ENCODE measurements at regions not wholly inside any gene's neighbourhood (a gene's known extent, or its start where the extent isn't known, plus 50 kb on each side); places are given as distances from the start of the nearest gene placed in this dataset.
"Not testable (repeated sequence)": the region's sequence is repeated elsewhere in the genome, so short reads cannot be mapped to it uniquely, and the experiment has no call there.

GRCh38 chr16:73107371-73107770 lies 59.4 kb upstream of the ZFHX3 start:
- TF ChIP-seq CTCF (IDR thresholded peaks at IDR 0.05; ENCODE audit: low read depth, low read length) = no peak
- no peak overlapping the region for H3K4me3 ChIP-seq (ENCODE audit: low read depth, low read length)

- no peak overlapping the region for H3K4me3 ChIP-seq (ENCODE audit: low read depth, low read length)
- no peak for TF ChIP-seq CTCF (IDR thresholded peaks at IDR 0.05; ENCODE audit: low read depth, low read length)
Measured at GRCh38 chr16:73106329-73107034, 58.6 kb upstream of the ZFHX3 start.

- H3K4me3 ChIP-seq (ENCODE audit: low read depth, low read length) = no peak overlapping the region
- TF ChIP-seq CTCF (IDR thresholded peaks at IDR 0.05; ENCODE audit: low read depth, low read length) = no peak
Measured at GRCh38 chr16:73101568-73101967, 53.6 kb upstream of the ZFHX3 start.

GRCh38 chr16:73099601-73100000 lies 51.7 kb upstream of the ZFHX3 start:
- not testable (repeated sequence) for H3K4me3 ChIP-seq (ENCODE audit: low read depth, low read length)

All from WI38 (cell line).